HCT116 (cell line): ENCODE measurements at regions not wholly inside any gene's neighbourhood (a gene's known extent, or its start where the extent isn't known, plus 50 kb on each side); places are given as distances from the start of the nearest gene placed in this dataset.

Source experiments
- ATAC-seq: fragments of 200-7000 bp; cut with Tn5 transposase; 2 replicates; pipeline ENCODE4 v1.9.1; 2020; ENCODE audit warnings: mild to moderate bottlenecking, moderate library complexity
- BruUV-seq: library from RNA; stranded (reverse); fragments of 400-500 nt; replicated peaks from 2 replicates; lab custom pipeline; 2021; lab: Mats Ljungman, UMichigan
- CTCF ChIA-PET: fragments of 300-600 bp; sonication (Branson Sonifier 250); formaldehyde crosslinking; loops from one replicate; lab custom pipeline; 2021; ENCODE audit warnings: antibody characterized with exemption; lab: Charles Lee
- POLR2A ChIA-PET: fragments of 300-600, 350-600 bp; sonication (Branson Sonifier 250); formaldehyde crosslinking; loops from one replicate; lab custom pipeline; 2021; ENCODE audit warnings: antibody characterized with exemption; lab: Charles Lee
- RAD21 ChIA-PET, 2 experiments: fragments of 300-600 bp; sonication (Branson Sonifier 250); formaldehyde crosslinking; loops; one replicate each; lab custom pipeline; 2023; ENCODE audit warnings: low total read pairs in 2 of 2; ENCODE audit not compliant: uncharacterized antibody in 2 of 2, unreplicated experiment in 2 of 2, low non-redundant PET in 1 of 2; lab: Charles Lee
- DNase-seq: peaks from one replicate; pipeline ENCODE4 v3.0.0-alpha.2; 2010; ENCODE audit warnings: low read depth, low spot score
- H2AFZ ChIP-seq: fragments of 200-600 bp; shearing (Covaris generic), sonication (generic); 2 replicates; pipeline ENCODE4 v1.6.1; 2017; ENCODE audit warnings: low read depth, mixed run types, mixed read lengths, antibody characterized with exemption, low read length; ENCODE audit not compliant: poor library complexity, severe bottlenecking
- H3K27ac ChIP-seq: 2 replicates; pipeline ENCODE4 v1.5.1; 2012; ENCODE audit warnings: low read depth, low read length
- H3K27me3 ChIP-seq: fragments of 200-600 bp; sonication (generic); 2 replicates; pipeline ENCODE4 v1.6.1; 2016; ENCODE audit warnings: mixed run types, low read length, mixed read lengths; ENCODE audit not compliant: insufficient read depth
- H3K36me3 ChIP-seq, 2 experiments: fragments of 200-500 bp in 1 of 2; fragments of 200-600 bp in 1 of 2; sonication (Bioruptor generic) in 1 of 2; sonication (generic) in 1 of 2; 2 replicates each; pipeline versions ENCODE4 v1.5.1 to v1.6.1; 2014 to 2016; ENCODE audit warnings: low read length in 2 of 2, inconsistent platforms in 1 of 2, mixed read lengths in 1 of 2, mixed run types in 1 of 2; ENCODE audit not compliant: insufficient read depth in 2 of 2, control insufficient read depth in 1 of 2
- H3K4me1 ChIP-seq, 2 experiments: fragments of 200-600 bp in 1 of 2; sonication (generic) in 1 of 2; 2 replicates each; pipeline versions ENCODE4 v1.5.1 to v1.6.1; 2012 to 2017; ENCODE audit warnings: low read length in 2 of 2, inconsistent platforms in 1 of 2, mild to moderate bottlenecking in 1 of 2, mixed read lengths in 1 of 2, mixed run types in 1 of 2, moderate library complexity in 1 of 2; ENCODE audit not compliant: insufficient read depth in 2 of 2, control insufficient read depth in 1 of 2
- H3K4me2 ChIP-seq: fragments of 200-600 bp; sonication (generic); 2 replicates; pipeline ENCODE4 v1.6.1; 2017; ENCODE audit warnings: mixed run types, low read length, mixed read lengths
- H3K4me3 ChIP-seq, 2 experiments: fragments of 200-600 bp in 1 of 2; sonication (generic) in 1 of 2; replicated peaks in 1 of 2; 2 replicates each; pipeline ENCODE4 v1.5.1; 2011 to 2016; ENCODE audit warnings: low read length in 2 of 2, control low read depth in 1 of 2, low read depth in 1 of 2, mild to moderate bottlenecking in 1 of 2, mixed read lengths in 1 of 2, mixed run types in 1 of 2
- H3K79me2 ChIP-seq: fragments of 200-600 bp; sonication (generic); 2 replicates; pipeline ENCODE4 v1.6.1; 2017; ENCODE audit warnings: mild to moderate bottlenecking, mixed run types, low read length, moderate library complexity, mixed read lengths; ENCODE audit not compliant: insufficient read depth
- H3K9ac ChIP-seq: fragments of 200-600 bp; sonication (generic); 2 replicates; pipeline ENCODE4 v1.6.1; 2016; ENCODE audit warnings: low read length, mixed read lengths
- H3K9me2 ChIP-seq: fragments of 200-600 bp; sonication (generic), shearing (Covaris generic); 2 replicates; pipeline ENCODE4 v1.6.1; 2017; ENCODE audit warnings: mixed run types, mild to moderate bottlenecking, moderate library complexity; ENCODE audit not compliant: insufficient read depth
- H3K9me3 ChIP-seq, 2 experiments: fragments of 200-500 bp in 1 of 2; fragments of 200-600 bp in 1 of 2; sonication (Bioruptor generic) in 1 of 2; sonication (generic) in 1 of 2; 2 replicates each; pipeline ENCODE4 v1.6.1; 2014 to 2017; ENCODE audit warnings: low read length in 2 of 2, mixed read lengths in 2 of 2, inconsistent platforms in 1 of 2, low read depth in 1 of 2, mild to moderate bottlenecking in 1 of 2, mixed run types in 1 of 2, moderate library complexity in 1 of 2; ENCODE audit not compliant: control insufficient read depth in 1 of 2, insufficient read depth in 1 of 2
- H4K20me1 ChIP-seq: fragments of 200-600 bp; sonication (generic), shearing (Covaris generic); 2 replicates; pipeline ENCODE4 v1.6.1; 2017; ENCODE audit warnings: mixed run types, mild to moderate bottlenecking, moderate library complexity; ENCODE audit not compliant: insufficient read depth
- CBX3 ChIP-seq: IDR thresholded peaks from 2 replicates; pipeline ENCODE4 v1.6.1; 2012; ENCODE audit warnings: low read depth
- CEBPB ChIP-seq: IDR thresholded peaks from 2 replicates; pipeline ENCODE4 v1.6.1; 2012; ENCODE audit warnings: low read depth
- EGR1 ChIP-seq: IDR thresholded peaks from 2 replicates; pipeline ENCODE4 v1.6.1; 2012; ENCODE audit warnings: low read depth
- ELF1 ChIP-seq: IDR thresholded peaks from 2 replicates; pipeline ENCODE4 v1.6.1; 2012; ENCODE audit warnings: low read depth, borderline replicate concordance
- EZH2 ChIP-seq: fragments of 200-600 bp; sonication (generic); IDR thresholded peaks from 2 replicates; pipeline ENCODE4 v1.6.1; 2017; ENCODE audit warnings: antibody characterized with exemption, mixed run types
- EZH2phosphoT487 ChIP-seq: fragments of 200-600 bp; IDR thresholded peaks from 2 replicates; pipeline ENCODE4 v1.6.1; 2018; ENCODE audit warnings: antibody characterized with exemption, borderline replicate concordance
- JUND ChIP-seq: IDR thresholded peaks from 2 replicates; pipeline ENCODE4 v1.6.1; 2012
- POLR2A ChIP-seq: IDR thresholded peaks from 2 replicates; pipeline ENCODE4 v1.7.0; 2011; ENCODE audit warnings: borderline replicate concordance; ENCODE audit not compliant: insufficient read depth, insufficient read length; ENCODE audit errors: extremely low read depth
- POLR2AphosphoS5 ChIP-seq: IDR thresholded peaks from 2 replicates; pipeline ENCODE4 v1.6.1; 2011; ENCODE audit warnings: mild to moderate bottlenecking, low read depth, low read length, moderate library complexity
- RAD21 ChIP-seq: IDR thresholded peaks from 2 replicates; pipeline ENCODE4 v1.6.1; 2012; ENCODE audit warnings: low read depth, mild to moderate bottlenecking
- REST ChIP-seq: IDR thresholded peaks from 2 replicates; pipeline ENCODE4 v1.6.1; 2012; ENCODE audit warnings: low read depth
- SIN3A ChIP-seq: IDR thresholded peaks from 2 replicates; pipeline ENCODE4 v1.6.1; 2012; ENCODE audit warnings: low read depth
- SRF ChIP-seq: IDR thresholded peaks from 2 replicates; pipeline ENCODE4 v1.6.1; 2012; ENCODE audit warnings: low read depth
- TCF7L2 ChIP-seq: IDR thresholded peaks from 2 replicates; pipeline ENCODE4 v1.7.0; 2011; ENCODE audit warnings: borderline replicate concordance, inconsistent platforms; ENCODE audit not compliant: insufficient read depth, insufficient read length; ENCODE audit errors: extremely low read depth
- YY1 ChIP-seq: IDR thresholded peaks from 2 replicates; pipeline ENCODE4 v1.6.1; 2011; ENCODE audit warnings: low read length, low read depth, moderate library complexity, mild to moderate bottlenecking; ENCODE audit not compliant: insufficient replicate concordance; ENCODE audit errors: extremely low read depth
- ZFX ChIP-seq: fragments of 450-650 bp; IDR thresholded peaks from 2 replicates; pipeline ENCODE4 v1.6.1; 2017
- intact Hi-C: fragments of 100-400 bp; cut with micrococcal nuclease; formaldehyde crosslinking; loops from 2 replicates; pipeline ENCODE4 v1.10.0; 2022
- TF ChIP-seq, protein P1 (sequence below): IDR thresholded peaks from 2 replicates; pipeline ENCODE4 v1.6.1; 2012
- TF ChIP-seq, protein P2 (sequence below): IDR thresholded peaks from 2 replicates; pipeline ENCODE4 v1.6.1; 2012
- TF ChIP-seq, protein P3 (sequence below): IDR thresholded peaks from 2 replicates; pipeline ENCODE4 v1.6.1; 2011; ENCODE audit warnings: mild to moderate bottlenecking, low read length, moderate library complexity; ENCODE audit not compliant: insufficient replicate concordance; ENCODE audit errors: extremely low read depth

- H3K27me3 ChIP-seq: peaks cover 18% of the 10 kb centered on the region
- no peak for ATAC-seq
- BruUV-seq: no TSS peak
- ChIA-PET RAD21 (no interaction called here), POLR2A (no interaction called here), CTCF (no interaction called here)
- no peak overlapping the region for H2AFZ ChIP-seq
- H3K9me3 ChIP-seq: no peaks in the 10 kb centered on the region
- no peaks in the 10 kb centered on the region for H3K79me2 ChIP-seq
- no peak overlapping the region for H3K27ac ChIP-seq
- intact Hi-C loops: no loop called here
- H3K4me3 ChIP-seq: no peak overlapping the region
- H3K9ac ChIP-seq: no peak overlapping the region
- TF ChIP-seq SIN3A (no peak), RAD21 (no peak), REST (no peak), TCF7L2 (no peak), CEBPB (no peak), POLR2A (no peak), EGR1 (no peak), EZH2 (no peak), ZFX (no peak), EZH2phosphoT487 (no peak), YY1 (no peak), CBX3 (no peak), ELF1 (no peak), SRF (no peak), JUND (no peak), POLR2AphosphoS5 (no peak)
- TF ChIP-seq, protein P1, sequence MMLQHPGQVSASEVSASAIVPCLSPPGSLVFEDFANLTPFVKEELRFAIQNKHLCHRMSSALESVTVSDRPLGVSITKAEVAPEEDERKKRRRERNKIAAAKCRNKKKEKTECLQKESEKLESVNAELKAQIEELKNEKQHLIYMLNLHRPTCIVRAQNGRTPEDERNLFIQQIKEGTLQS: no peak
- TF ChIP-seq, protein P2, sequence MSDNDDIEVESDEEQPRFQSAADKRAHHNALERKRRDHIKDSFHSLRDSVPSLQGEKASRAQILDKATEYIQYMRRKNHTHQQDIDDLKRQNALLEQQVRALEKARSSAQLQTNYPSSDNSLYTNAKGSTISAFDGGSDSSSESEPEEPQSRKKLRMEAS: no peak
- TF ChIP-seq, protein P3, sequence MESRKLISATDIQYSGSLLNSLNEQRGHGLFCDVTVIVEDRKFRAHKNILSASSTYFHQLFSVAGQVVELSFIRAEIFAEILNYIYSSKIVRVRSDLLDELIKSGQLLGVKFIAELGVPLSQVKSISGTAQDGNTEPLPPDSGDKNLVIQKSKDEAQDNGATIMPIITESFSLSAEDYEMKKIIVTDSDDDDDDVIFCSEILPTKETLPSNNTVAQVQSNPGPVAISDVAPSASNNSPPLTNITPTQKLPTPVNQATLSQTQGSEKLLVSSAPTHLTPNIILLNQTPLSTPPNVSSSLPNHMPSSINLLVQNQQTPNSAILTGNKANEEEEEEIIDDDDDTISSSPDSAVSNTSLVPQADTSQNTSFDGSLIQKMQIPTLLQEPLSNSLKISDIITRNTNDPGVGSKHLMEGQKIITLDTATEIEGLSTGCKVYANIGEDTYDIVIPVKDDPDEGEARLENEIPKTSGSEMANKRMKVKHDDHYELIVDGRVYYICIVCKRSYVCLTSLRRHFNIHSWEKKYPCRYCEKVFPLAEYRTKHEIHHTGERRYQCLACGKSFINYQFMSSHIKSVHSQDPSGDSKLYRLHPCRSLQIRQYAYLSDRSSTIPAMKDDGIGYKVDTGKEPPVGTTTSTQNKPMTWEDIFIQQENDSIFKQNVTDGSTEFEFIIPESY: no peak
- no peak for DNase-seq
- no peaks in the 10 kb centered on the region for H3K9me2 ChIP-seq
- no peak overlapping the region for H3K4me2 ChIP-seq
- H3K4me1 ChIP-seq: no peaks in the 10 kb centered on the region
- no peaks in the 10 kb centered on the region for H4K20me1 ChIP-seq
- H3K36me3 ChIP-seq: no peaks in the 10 kb centered on the region
Measured at GRCh38 chr16:47849736-47850135, 306.1 kb downstream of the ABCC12 start.
